ENCODE measurements at regions not wholly inside any gene's neighbourhood (a gene's known extent, or its start where the extent isn't known, plus 50 kb on each side); places are given as distances from the start of the nearest gene placed in this dataset.
"Not testable (repeated sequence)": the region's sequence is repeated elsewhere in the genome, so short reads cannot be mapped to it uniquely, and the experiment has no call there.

DNA sequence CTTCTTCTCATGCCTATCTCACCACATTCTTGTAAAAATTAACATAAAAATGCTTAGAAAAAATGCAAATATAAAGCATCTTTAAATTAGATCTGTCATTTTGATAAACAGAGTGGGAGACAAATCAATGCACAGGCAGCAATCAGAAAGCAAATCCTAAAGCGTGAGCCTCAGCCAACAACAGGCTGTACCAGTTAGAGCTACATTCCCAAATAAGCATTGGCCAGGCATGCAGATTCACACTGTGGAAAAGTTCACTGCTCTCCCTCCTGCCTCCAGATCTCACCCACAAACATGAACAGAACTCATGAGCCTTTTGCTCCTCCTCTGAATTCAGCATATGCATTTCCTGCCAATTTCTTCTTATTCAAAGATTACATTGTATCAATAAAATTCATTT, 115.2 kb upstream of the FAT3 start:
- DNase-seq, result no peak

DNA sequence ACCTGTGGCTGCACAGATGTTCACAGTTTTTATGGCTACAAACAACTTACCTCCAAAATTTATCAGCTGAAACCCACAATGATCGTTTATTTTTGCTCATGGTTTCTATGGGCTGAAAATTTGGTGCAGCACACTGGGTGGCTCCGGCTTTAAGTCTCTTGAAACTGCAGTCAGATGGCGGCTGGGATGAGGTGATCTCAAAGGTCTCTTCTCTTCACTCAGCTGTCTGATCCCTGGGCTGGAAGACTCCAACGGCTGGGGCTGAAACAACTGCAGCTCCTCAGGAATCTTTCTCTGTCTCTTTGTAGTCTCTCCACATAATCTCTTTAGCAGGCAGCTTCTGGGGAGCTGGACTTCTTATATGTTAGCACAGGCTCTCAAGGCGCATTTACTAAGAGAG, 117.3 kb upstream of the FAT3 start:
- no peak for DNase-seq

DNA sequence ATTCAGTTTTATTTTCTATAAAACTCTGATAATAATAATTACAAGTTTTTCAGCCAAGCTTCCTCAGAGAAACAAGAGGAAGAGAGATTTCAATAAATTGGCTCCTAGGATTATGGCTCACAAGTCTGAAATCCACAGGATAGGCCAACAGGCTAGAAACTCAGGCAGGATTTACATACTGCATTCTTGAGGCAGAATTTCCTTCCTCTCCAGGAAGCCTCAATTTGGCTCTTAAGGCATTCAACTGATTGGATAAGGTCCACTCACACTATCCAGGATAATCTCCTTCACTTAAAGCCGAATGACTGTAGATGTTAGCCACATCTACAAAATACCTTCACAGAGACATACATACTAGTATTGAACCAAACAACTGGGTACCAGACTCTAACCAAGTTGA, 120.3 kb upstream of the FAT3 start:
- DNase-seq, result no peak

DNA sequence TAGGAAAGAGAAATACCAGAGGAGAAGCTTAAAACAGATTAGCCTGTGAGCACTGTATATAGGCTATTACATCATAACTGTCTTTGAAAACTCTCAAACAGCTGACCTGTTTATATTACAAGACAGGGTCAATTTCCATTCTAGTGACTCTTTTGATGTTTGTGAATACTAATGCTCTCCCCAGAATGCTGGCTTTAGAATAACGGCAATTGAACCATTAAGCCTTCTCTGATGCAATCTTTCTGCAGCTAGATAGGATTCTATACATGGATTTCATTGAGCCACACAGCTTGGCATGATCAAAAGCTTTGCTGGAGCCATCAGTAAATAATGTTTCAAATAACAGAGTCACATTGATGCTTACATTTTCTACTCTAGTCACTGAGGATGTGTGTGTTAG, 122.7 kb upstream of the FAT3 start:
- no peak for DNase-seq

DNA sequence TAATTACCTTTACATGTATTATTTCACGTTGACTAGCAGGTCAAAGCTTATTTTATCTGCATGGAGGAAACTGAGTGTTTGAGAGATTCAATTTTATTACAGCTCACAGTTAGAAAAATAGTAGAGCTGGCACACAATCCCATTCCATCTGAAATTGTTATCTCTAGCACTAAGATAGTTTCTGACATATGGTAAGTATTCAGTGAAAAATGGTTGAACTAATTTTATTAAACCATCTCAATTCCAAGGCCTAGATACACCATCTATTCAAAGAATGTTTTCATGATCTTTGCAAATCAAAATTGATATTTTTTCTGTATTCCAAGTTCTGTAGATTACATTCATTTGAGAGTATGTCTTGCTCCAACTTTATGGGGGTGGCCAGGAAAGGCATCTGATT, 125.4 kb upstream of the FAT3 start:
- DNase-seq, result no peak

DNA sequence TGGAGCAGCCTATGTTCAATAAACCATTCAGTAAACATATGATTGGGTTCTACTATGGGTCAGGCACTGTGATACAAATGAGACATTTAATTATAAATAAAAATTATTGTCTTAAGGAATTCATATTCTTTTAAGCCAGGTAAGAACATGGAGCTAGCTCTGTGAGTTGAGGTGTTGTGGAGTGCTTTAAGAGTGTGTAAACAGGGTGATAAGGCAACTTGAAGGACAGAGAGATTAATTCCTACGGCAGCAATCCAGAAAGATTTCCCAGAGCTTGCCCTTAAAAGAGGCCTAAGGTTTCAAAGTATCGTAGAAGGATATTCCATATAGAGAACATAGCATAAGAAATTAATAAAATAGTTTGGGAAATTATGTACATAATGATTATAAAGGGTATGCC, 126.4 kb upstream of the FAT3 start:
- no peak for DNase-seq

DNA sequence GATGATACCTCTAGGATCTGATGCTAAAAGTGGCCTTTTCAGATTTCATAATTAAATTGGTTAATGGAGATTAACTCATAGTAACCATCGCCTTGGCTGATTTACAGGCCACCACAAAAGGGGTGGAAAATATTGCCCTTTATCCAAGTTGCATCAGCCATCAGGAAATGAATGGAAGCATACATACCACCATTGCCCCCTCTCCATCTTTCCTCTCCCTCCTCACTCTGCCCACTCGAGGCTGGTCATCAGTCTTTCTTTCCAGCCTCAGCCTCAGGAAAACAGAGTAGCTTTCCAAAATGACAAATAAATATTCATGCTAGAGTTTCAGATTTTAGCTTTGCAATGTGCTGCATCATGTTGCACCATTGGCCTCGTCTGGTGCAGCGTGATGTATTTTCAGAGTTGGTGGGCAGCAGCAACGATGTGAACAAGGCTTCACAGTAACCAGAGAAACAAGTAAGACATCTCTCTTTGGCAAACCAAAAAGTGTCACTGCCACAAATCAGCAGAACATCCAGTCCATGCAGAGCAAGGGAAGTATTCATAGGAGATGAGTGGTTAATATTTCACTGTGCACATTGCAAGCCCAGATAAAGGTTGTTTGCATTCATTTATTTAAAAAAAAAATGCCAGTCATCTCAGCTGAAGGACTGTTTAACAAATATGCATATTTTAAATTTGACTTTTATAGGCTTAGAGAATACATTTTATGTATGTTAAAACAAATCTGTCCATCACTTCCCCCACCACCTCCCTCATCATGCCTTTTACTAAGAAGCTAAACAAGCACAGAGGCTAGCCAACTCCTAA, 136.7 kb upstream of the FAT3 start:
- no peak for DNase-seq

DNA sequence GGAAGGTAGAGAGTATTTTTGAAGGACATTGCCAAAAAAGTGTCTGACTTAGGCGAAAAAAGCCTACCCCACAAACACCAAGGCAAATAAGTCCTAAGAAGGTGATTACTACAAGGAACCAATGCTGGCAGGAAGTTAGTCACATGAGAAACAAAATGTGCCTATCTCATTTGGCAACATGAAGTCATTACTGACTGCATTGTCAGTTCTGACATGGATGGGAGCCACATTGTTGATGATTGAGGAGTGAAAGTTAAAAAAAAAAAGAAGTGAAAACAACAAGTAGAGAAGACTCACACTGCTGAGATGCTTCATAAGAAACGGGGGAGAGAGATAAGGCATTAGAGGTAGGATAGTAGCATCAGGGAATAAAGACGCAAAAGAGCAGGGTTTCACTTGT, 141.5 kb upstream of the FAT3 start:
- DNase-seq, result no peak

DNA sequence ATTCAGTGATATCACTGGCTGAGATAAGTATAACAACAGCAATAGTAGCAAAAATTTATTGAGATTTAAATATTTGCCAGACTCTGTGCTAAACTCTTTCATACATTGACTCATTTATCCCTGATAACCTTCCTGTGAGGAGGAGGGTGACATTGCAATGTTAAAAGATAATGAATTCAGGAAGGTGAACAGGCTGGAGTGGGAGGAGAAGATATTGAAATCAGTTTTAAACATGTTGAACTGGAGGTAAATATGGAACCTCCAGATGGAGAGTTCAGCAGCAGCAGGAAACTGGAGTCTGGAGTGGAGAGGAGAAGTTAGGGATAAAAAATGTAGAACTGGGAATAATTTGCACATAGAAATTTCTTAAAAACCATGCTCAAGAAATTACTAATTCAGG, 142.0 kb upstream of the FAT3 start:
- no peak for DNase-seq

DNA sequence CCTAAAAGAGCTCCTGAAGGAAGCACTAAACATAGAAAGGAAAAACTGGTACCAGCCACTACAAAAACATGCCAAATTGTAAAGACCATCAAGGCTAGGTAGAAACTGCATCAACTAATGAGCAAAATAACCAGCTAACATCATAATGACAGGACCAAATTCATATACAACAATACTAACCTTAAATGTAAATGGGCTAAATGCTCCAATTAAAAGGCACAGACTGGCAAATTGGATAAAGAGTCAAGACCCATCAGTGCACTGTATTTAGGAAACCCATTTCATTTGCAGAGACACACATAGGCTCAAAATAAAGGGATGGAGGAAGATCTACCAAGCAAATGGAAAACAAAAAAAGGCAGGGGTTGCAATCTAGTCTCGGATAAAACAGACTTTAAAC, 150.1 kb upstream of the FAT3 start:
- DNase-seq, result not testable (repeated sequence)

DNA sequence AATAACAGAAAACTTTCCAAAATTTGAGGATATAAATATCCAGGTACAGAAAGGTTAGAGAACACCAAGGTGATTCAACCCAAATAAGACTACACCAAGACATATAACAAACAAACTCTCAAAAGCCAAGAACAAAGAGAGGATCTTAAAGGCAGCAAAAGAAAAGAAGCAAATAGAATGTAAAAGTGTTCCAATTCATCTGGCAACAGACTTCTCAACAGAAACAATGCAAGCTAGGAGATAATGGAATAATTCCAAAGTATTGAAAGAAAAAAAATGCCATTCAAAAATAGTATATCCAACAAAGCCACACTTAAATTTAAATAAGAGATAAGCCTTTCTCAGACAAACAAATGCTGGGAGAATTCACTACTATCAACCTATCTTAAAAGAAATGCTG, 153.0 kb upstream of the FAT3 start:
- no peak for DNase-seq

DNA sequence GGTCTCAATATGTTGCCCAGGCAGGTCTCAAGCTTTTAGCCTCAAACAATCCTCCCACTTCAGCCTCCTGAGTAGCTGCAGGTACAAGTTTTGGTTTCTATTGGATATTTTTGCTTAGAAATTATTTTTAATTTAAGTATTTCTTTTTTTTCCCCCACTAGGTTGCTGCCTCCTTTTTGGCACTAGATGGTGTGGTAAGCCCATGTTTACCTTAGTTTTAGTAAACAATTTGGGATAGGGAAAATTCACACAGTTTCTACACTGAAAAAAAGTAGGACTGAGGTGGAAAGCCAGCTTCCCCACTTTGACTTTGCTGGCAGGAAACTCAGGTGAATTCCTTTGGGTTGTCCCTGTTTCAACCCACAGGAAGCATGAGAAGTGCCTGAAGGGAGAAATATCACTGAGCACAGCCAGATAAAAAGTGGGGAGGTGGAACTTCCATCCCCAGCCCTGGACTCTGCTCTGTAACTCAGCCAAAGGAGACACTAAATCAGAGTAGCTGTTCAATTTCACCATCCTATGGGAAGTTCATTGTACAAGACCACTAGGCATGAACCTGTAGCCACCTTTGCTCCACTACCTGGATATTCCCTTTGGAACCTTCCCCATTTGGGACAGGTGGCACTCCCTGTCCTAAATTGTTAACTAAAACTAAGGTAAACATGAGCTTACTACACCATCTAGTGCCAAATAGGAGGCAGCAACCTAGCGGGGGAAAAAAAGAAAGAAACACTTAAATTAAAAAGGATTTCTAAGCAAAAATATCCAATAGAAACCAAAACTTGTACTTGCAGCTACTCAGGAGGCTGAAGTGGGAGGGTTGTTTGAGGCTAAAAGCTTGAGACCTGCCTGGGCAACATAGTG, 154.4 kb upstream of the FAT3 start:
- DNase-seq, result peak; percentile 3

DNA sequence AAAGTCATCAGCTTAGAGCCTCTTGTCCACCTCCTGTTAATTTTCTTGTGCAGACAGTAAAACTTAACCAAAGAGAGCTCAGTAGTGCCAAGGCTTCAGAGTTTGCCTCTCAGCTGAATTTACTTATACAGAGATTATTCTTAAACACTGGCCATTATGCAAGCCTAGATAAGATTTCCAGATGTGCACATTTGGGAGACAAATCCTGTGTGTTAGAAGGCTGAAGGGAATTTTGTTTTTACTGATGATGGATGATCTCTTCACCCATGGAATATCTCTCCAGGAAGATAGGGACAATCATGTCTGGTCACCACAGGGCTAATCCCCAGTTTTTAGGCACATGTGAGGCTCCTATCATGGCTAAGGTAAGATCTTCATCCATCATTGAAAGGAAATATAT, 157.6 kb upstream of the FAT3 start:
- no peak for DNase-seq

DNA sequence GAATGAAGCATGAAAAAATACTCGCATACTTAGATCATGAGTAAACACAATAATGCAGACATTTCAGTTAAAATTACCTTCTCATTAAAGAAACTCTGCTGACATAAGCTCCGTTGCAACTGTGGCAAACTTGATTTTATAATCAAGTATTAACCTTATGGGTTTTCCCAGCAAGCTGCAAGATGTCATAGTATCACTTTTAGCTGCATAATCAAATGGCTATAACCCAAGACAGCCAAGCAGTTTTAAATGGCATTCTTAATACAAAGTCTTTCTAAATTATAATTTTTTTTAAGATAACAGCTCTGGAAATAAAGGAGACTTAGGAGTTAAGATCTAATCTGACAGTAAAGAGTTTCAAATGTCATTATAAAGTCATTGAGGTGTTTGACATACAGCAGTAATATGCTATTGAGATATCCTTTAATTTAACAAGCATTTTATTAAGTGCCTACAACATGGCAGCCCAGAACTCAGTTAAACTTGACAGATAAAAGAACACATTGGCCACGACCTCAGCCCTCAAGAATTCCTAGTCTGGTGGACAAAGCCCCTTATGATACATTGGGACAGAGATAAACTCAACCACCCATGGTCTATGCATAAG, 163.1 kb upstream of the FAT3 start:
- DNase-seq, result no peak

DNA sequence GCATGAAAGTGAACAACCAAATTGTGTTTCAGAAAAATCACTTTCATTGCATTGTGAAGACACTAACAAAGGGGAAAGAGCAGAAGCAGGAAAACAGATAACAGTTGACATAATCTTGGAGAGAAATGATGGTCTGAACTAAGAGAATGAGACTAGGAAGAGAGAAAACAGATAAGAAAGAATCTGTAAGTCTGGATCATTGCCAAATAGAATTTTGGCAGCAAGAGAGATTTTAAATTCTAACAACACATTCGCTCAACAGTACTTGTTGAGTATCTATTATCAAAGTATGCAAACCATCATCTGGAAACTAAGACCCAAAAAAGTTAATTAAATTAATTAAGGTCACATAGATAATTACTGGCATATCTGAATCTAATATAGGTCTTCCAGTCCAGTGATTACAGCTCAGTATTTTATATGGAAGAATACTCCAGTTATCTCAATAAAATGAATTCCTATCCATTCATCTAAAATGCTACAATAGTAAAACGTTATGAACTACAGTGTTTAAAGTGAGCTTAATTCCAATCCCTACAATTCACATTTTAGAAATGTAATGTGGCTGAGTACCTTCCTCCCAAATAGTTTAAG, 166.7 kb upstream of the FAT3 start:
- DNase-seq, result no peak

DNA sequence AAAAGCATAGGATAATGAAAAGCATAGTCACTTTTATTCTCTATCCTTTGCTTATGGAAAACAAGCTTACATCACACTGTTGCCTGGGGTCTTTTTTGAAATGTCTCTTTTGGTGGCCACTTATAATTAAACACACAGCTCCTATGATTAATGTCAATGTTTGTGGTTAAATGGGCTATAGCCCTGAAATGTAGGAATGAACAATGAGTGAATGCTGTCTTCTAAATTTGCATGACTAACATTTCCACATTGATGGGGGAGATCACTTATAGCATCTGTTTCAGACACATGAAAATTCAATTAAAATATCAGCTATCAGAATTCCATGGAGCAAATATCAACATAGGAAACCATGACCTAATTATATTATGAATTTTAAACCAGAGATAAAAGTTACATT, 171.4 kb upstream of the FAT3 start:
- DNase-seq, result peak; percentile 51

DNA sequence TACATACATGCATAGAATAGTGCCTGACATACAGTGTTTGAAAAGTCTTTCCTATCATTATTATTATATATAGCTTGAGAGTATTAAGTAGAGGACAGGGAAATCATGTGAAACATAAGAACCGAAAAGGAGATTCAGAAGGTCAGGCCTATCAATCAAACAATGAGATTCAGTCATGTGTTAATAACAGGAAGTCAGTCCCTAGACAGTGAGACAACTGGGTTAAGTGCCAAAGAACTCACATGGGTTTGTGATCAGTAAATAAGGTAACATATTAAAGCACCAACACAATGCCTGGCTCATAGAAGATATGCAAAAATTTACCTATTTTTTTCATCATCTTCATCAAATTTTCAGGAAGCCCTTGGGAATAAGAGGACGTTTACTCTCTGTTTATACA, 174.3 kb upstream of the FAT3 start:
- DNase-seq, result no peak

DNA sequence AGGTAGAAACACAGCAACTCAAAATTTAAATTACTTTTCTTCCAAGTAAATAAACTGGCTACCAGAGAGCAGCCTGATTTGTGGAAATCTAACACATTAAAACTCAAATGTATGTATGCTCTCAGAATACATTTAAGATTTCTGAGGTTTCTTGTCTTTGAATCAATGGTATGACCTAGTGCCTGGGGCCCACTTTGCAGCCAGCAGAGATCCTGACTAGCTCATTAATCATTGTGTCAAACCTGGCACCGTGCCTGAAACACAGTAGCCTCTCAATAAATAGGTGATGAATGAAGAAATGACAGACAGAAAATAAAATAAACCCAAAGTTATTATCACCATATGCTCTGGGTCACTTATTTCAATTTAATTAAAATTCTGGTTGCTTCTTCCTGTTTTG, 176.2 kb upstream of the FAT3 start:
- DNase-seq, result peak; percentile 4

DNA sequence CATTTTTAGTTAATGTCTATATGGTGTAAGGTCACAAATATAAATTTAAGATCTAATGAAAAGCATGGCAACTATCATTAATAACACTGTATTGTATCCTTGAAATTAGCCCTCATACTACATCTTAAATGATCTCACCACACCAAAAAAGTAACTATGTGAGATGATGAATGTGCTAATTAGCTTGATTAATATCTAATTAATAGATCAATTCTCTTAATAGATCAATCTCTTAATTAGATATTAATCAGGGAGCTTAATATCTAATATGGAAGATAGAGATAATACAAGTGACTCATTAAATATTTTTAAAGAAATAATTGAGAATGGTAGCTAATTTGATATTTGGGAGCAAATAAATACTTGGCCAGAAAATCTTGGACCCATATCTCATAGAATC, 178.5 kb upstream of the FAT3 start:
- DNase-seq, result no peak

DNA sequence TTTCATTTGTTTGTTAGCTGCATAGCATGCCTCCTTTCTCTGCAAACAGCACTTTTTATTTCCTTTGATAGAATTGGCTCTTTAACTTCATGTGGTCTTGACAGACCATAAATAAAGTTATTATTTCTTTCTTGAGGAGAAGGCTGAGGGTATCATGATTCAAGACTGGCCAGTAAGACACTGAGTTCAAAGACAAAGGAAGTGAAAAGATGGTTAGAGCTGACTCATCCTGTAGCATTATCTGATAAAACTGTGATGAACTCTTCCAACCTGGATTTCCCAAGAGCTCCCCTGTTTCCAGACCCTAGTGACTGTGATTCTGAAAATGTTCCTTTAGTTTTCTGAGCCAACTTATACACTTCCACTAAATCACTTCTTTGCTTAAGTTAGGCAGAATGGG, 179.3 kb upstream of the FAT3 start:
- DNase-seq, result peak; percentile 1

DNA sequence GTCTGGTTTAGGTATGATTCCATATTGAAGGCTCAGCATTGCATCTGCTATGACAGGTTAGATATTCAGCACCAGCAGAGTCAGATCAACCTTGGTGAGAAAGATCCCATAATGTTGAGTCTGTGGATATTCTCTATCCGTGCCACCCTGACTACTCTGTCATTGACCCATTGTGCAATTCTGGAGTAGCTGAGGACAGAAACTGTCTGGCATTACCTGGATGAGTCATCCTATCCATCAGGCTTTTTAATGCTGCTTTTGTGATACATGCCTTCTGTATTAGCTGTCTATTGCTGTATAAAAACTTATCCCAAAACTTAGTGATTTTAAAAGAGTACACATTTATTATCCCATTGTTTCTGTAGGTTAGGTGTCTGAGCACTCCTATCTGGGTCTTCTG, 189.1 kb upstream of the FAT3 start:
- DNase-seq, result no peak

DNA sequence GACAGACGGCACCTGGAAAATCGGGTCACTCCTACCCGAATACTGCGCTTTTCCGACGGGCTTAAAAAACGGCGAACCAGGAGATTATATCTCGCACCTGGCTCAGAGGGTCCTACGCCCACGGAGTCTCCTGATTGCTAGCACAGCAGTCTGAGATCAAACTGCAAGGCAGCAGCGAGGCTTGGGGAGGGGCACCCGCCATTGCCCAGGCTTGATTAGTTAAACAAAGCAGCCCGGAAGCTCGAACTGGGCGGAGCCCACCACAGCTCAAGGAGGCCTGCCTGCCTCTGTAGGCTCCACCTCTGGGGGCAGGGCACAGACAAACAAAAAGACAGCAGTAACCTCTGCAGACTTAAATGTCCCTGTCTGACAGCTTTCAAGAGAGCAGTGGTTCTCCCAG, 197.5 kb upstream of the FAT3 start:
- not testable (repeated sequence) for DNase-seq

DNA sequence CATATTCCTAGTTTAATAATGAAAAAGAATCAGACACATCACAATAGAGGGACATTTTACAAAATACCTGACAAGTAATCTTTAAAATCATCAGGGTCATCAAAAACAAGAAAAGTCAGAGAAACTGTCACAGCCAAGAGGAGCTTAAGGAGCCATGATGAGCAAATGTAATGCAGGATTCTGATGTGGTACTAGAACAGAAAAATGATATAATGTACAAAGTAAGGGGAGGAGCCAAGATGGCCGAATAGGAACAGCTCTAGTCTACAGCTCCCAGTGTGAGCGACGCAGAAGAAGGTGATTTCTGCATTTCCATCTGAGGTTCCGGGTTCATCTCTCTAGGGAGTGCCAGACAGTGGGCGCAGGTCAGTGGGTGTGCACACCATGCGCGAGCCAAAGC, 198.0 kb upstream of the FAT3 start:
- DNase-seq, result no peak

Measured in fibroblast of skin of abdomen (primary cell).